ENCODE measurements at regions not wholly inside any gene's neighbourhood (a gene's known extent, or its start where the extent isn't known, plus 50 kb on each side); places are given as distances from the start of the nearest gene placed in this dataset.

GRCh38 chr6:45721665-45722064 is 294.0 kb downstream of the CLIC5 start:
- Histone ChIP-seq H3K27ac (ENCODE audit: low read depth, low read length) (no peak overlapping the region), H3K9me3 (ENCODE audit: control insufficient read depth, insufficient read depth, low read length) (no peaks in the 10 kb centered on the region; the same call in 1 of the 2 replicates), H3K27me3 (ENCODE audit: control insufficient read depth, insufficient read depth, low read length) (no peaks in the 10 kb centered on the region), H3K4me3 (ENCODE audit: low read depth, low read length) (no peak overlapping the region)
- ChIA-PET POLR2A (no interaction called here), CTCF (interaction anchor here (1.8 kb wide), 1 partner anchor 157 kb away, joined by 3 read pairs; no protein-coding TSS in a partner anchor)
- TF ChIP-seq CTCF (IDR thresholded peaks at IDR 0.05; ENCODE audit: low read depth, low read length) = no peak
- DNase-seq (ENCODE audit: low read depth, low spot score) = no peak

- H3K9me3 ChIP-seq (ENCODE audit: control insufficient read depth, insufficient read depth, low read length) = no peaks in the 10 kb centered on the region; the same call in 1 of the 2 replicates
- H3K27ac ChIP-seq (ENCODE audit: low read depth, low read length) = no peak overlapping the region
- no peak for TF ChIP-seq CTCF (IDR thresholded peaks at IDR 0.05; ENCODE audit: low read depth, low read length)
- H3K4me3 ChIP-seq (ENCODE audit: low read depth, low read length) = no peak overlapping the region
- no peak for DNase-seq (ENCODE audit: low read depth, low spot score)
- CTCF ChIA-PET = interaction anchor here (0.5 to 1.2 kb wide), 2 partner anchors 17 to 789 kb away, joined by 3 to 7 read pairs; no protein-coding TSS in a partner anchor
- H3K27me3 ChIP-seq (ENCODE audit: control insufficient read depth, insufficient read depth, low read length) = no peaks in the 10 kb centered on the region
- POLR2A ChIA-PET = no interaction called here
Measured at GRCh38 chr6:45718871-45719270, 296.8 kb downstream of the CLIC5 start.

GRCh38 chr6:45718131-45718530 is 297.5 kb downstream of the CLIC5 start:
- DNase-seq (ENCODE audit: low read depth, low spot score) = no peak
- no peak overlapping the region for H3K27ac ChIP-seq (ENCODE audit: low read depth, low read length)
- ChIA-PET POLR2A (no interaction called here), CTCF (interaction anchor here (1.2 kb wide), 1 partner anchor 16 kb away, joined by 3 read pairs; no protein-coding TSS in a partner anchor)
- no peak for TF ChIP-seq CTCF (IDR thresholded peaks at IDR 0.05; ENCODE audit: low read depth, low read length)
- H3K9me3 ChIP-seq (ENCODE audit: control insufficient read depth, insufficient read depth, low read length) = no peaks in the 10 kb centered on the region
- H3K27me3 ChIP-seq (ENCODE audit: control insufficient read depth, insufficient read depth, low read length) = no peaks in the 10 kb centered on the region
- no peak overlapping the region for H3K4me3 ChIP-seq (ENCODE audit: low read depth, low read length)

- TF ChIP-seq CTCF (IDR thresholded peaks at IDR 0.05; ENCODE audit: low read depth, low read length) = no peak
- POLR2A ChIA-PET = no interaction called here
- Histone ChIP-seq H3K27me3 (ENCODE audit: control insufficient read depth, insufficient read depth, low read length) (no peaks in the 10 kb centered on the region), H3K9me3 (ENCODE audit: control insufficient read depth, insufficient read depth, low read length) (no peaks in the 10 kb centered on the region), H3K27ac (ENCODE audit: low read depth, low read length) (no peak overlapping the region), H3K4me3 (ENCODE audit: low read depth, low read length) (no peak overlapping the region)
- CTCF ChIA-PET = interaction anchor here (1.2 kb wide), 1 partner anchor 15 kb away, joined by 3 read pairs; no protein-coding TSS in a partner anchor
- no peak for DNase-seq (ENCODE audit: low read depth, low spot score)
Measured at GRCh38 chr6:45717715-45718114, 297.9 kb downstream of the CLIC5 start.

- POLR2A ChIA-PET = no interaction called here
Measured at GRCh38 chr6:45717027-45717426, 298.6 kb downstream of the CLIC5 start.

More at GRCh38 chr6:45717027-45717426, 298.6 kb downstream of the CLIC5 start:
- no peak overlapping the region for H3K27ac ChIP-seq (ENCODE audit: low read depth, low read length)
- H3K27me3 ChIP-seq (ENCODE audit: control insufficient read depth, insufficient read depth, low read length) = no peaks in the 10 kb centered on the region
- no peak overlapping the region for H3K4me3 ChIP-seq (ENCODE audit: low read depth, low read length)
- no peaks in the 10 kb centered on the region for H3K9me3 ChIP-seq (ENCODE audit: control insufficient read depth, insufficient read depth, low read length)
- CTCF ChIA-PET = interaction anchor here (1.5 kb wide), 2 partner anchors 8 to 30 kb away, joined by 3 to 4 read pairs; no protein-coding TSS in a partner anchor
- no peak for DNase-seq (ENCODE audit: low read depth, low spot score)
- no peak for TF ChIP-seq CTCF (IDR thresholded peaks at IDR 0.05; ENCODE audit: low read depth, low read length)
